Mesendoderm (in vitro differentiated cells): ENCODE measurements at regions not wholly inside any gene's neighbourhood (a gene's known extent, or its start where the extent isn't known, plus 50 kb on each side); places are given as distances from the start of the nearest gene placed in this dataset.

ENCODE experiments used
- DNase-seq: peaks from one replicate; pipeline ENCODE4 v3.0.0; 2013
- H2AK5ac ChIP-seq: 2 replicates; pipeline ENCODE4 v1.6.1; 2013; ENCODE audit warnings: low read length, inconsistent platforms
- H2BK120ac ChIP-seq: 2 replicates; pipeline ENCODE4 v1.6.1; 2013; ENCODE audit warnings: low read depth, mild to moderate bottlenecking, low read length, moderate library complexity, mixed read lengths
- H2BK15ac ChIP-seq: replicated peaks from 2 replicates; pipeline ENCODE4 v1.6.1; 2013; ENCODE audit warnings: low read depth, mild to moderate bottlenecking, moderate library complexity
- H2BK5ac ChIP-seq: 2 replicates; pipeline ENCODE4 v1.6.1; 2013; ENCODE audit warnings: low read length, inconsistent platforms
- H3K18ac ChIP-seq: 2 replicates; pipeline ENCODE4 v1.6.1; 2013; ENCODE audit warnings: mild to moderate bottlenecking, low read length, mixed read lengths
- H3K23ac ChIP-seq: one replicate; pipeline ENCODE4 v1.6.1; 2013; ENCODE audit warnings: low read length
- H3K27ac ChIP-seq: 2 replicates; pipeline ENCODE4 v1.5.1; 2013; ENCODE audit warnings: low read depth, mild to moderate bottlenecking, inconsistent platforms, low read length, moderate library complexity
- H3K27me3 ChIP-seq: 2 replicates; pipeline ENCODE4 v1.6.1; 2013; ENCODE audit warnings: low read length, control low read depth, mild to moderate bottlenecking, inconsistent platforms; ENCODE audit not compliant: insufficient read depth, poor library complexity
- H3K36me3 ChIP-seq: 2 replicates; pipeline ENCODE4 v1.6.1; 2013; ENCODE audit warnings: low read length, inconsistent platforms; ENCODE audit not compliant: control insufficient read depth, insufficient read depth
- H3K4ac ChIP-seq: one replicate; pipeline ENCODE4 v1.6.1; 2013; ENCODE audit warnings: low read depth, mild to moderate bottlenecking, low read length, moderate library complexity
- H3K4me1 ChIP-seq: 2 replicates; pipeline ENCODE4 v1.6.1; 2013; ENCODE audit warnings: low read depth, low read length, inconsistent platforms; ENCODE audit not compliant: control insufficient read depth
- H3K4me2 ChIP-seq: 2 replicates; pipeline ENCODE4 v1.6.1; 2013; ENCODE audit warnings: low read length
- H3K4me3 ChIP-seq: 2 replicates; pipeline ENCODE4 v1.5.1; 2013; ENCODE audit warnings: mild to moderate bottlenecking, low read length
- H3K56ac ChIP-seq: one replicate; pipeline ENCODE4 v1.6.1; 2013; ENCODE audit warnings: low read length
- H3K79me1 ChIP-seq: 2 replicates; pipeline ENCODE4 v1.6.1; 2013; ENCODE audit warnings: low read length, inconsistent platforms
- H3K79me2 ChIP-seq: 2 replicates; pipeline ENCODE4 v1.6.1; 2013; ENCODE audit warnings: mild to moderate bottlenecking, low read length; ENCODE audit not compliant: control insufficient read depth, insufficient read depth
- H3K9ac ChIP-seq: 2 replicates; pipeline ENCODE4 v1.6.1; 2013; ENCODE audit warnings: low read length, inconsistent platforms
- H4K5ac ChIP-seq: one replicate; pipeline ENCODE4 v1.6.1; 2013; ENCODE audit warnings: low read length
- H4K8ac ChIP-seq: one replicate; pipeline ENCODE4 v1.6.1; 2013; ENCODE audit warnings: low read depth, mild to moderate bottlenecking, control low read depth, low read length, moderate library complexity
- WGBS: extraction: QIAGEN DNeasy Blood & Tissue Kit; methylation state at CpG from one replicate; pipeline ENCODE4 v1.1.7; 2013; ENCODE audit warnings: low lambda C conversion rate, missing lambda C conversion rate; ENCODE audit not compliant: insufficient coverage; ENCODE audit errors: extremely low coverage; 5-methylcytosine and 5-hydroxymethylcytosine counted together

- DNase-seq: no peak
- no peak overlapping the region for H3K27ac ChIP-seq
- no peak overlapping the region for H3K4me3 ChIP-seq
- H2BK120ac ChIP-seq: no peak overlapping the region
- no peaks in the 10 kb centered on the region for H3K79me1 ChIP-seq
- H2BK5ac ChIP-seq: no peak overlapping the region
- no peak overlapping the region for H4K5ac ChIP-seq
- H3K9ac ChIP-seq: no peak overlapping the region
- H3K4ac ChIP-seq: no peak overlapping the region
- no peak overlapping the region for H3K18ac ChIP-seq
- H3K79me2 ChIP-seq: no peaks in the 10 kb centered on the region
- no peaks in the 10 kb centered on the region for H3K4me1 ChIP-seq
- H4K8ac ChIP-seq: no peak overlapping the region
- H2AK5ac ChIP-seq: no peak overlapping the region
- H3K4me2 ChIP-seq: no peak overlapping the region
- no peak overlapping the region for H3K23ac ChIP-seq
- no peak overlapping the region for H2BK15ac ChIP-seq
- H3K56ac ChIP-seq: no peak overlapping the region
- H3K27me3 ChIP-seq: no peaks in the 10 kb centered on the region
- no CpG with 5 or more reads among the region's 2 CpGs for WGBS
- H3K36me3 ChIP-seq: no peaks in the 10 kb centered on the region
Measured at GRCh38 chr7:46781901-46782439, 799.9 kb downstream of the TNS3 start.

- H3K27ac ChIP-seq: no peak overlapping the region
- no peaks in the 10 kb centered on the region for H3K79me1 ChIP-seq
- H2BK5ac ChIP-seq: no peak overlapping the region
- no peaks in the 10 kb centered on the region for H3K4me1 ChIP-seq
- no peak overlapping the region for H3K4me3 ChIP-seq
- no peak overlapping the region for H3K56ac ChIP-seq
- H2BK15ac ChIP-seq: no peak overlapping the region
- H3K23ac ChIP-seq: no peak overlapping the region
- no peak overlapping the region for H3K4me2 ChIP-seq
- no CpG with 5 or more reads among the region's 1 CpG for WGBS
- no peak overlapping the region for H4K8ac ChIP-seq
- no peak overlapping the region for H2BK120ac ChIP-seq
- no peak overlapping the region for H3K9ac ChIP-seq
- peak; percentile 23 for DNase-seq
- H2AK5ac ChIP-seq: no peak overlapping the region
- H4K5ac ChIP-seq: no peak overlapping the region
- H3K36me3 ChIP-seq: no peaks in the 10 kb centered on the region
- H3K79me2 ChIP-seq: no peaks in the 10 kb centered on the region
- no peaks in the 10 kb centered on the region for H3K27me3 ChIP-seq
- H3K18ac ChIP-seq: no peak overlapping the region
- no peak overlapping the region for H3K4ac ChIP-seq
Measured at GRCh38 chr7:46776790-46777189, 805.1 kb downstream of the TNS3 start.

GRCh38 chr7:46775776-46776175 lies 806.1 kb downstream of the TNS3 start:
- Histone ChIP-seq H4K5ac (no peak overlapping the region), H3K18ac (no peak overlapping the region), H3K4me1 (no peaks in the 10 kb centered on the region), H3K4me2 (no peak overlapping the region), H3K4ac (no peak overlapping the region), H3K23ac (no peak overlapping the region), H2AK5ac (no peak overlapping the region), H3K79me1 (no peaks in the 10 kb centered on the region), H3K9ac (no peak overlapping the region), H2BK120ac (no peak overlapping the region), H3K4me3 (no peak overlapping the region), H3K27me3 (no peaks in the 10 kb centered on the region), H2BK5ac (no peak overlapping the region), H3K36me3 (no peaks in the 10 kb centered on the region), H4K8ac (no peak overlapping the region), H3K56ac (no peak overlapping the region), H3K27ac (no peak overlapping the region), H2BK15ac (no peak overlapping the region), H3K79me2 (no peaks in the 10 kb centered on the region)
- no peak for DNase-seq
- WGBS: no CpG with 5 or more reads among the region's 2 CpGs

- Histone ChIP-seq H3K27ac (no peak overlapping the region), H3K4ac (no peak overlapping the region), H3K9ac (no peak overlapping the region), H2AK5ac (no peak overlapping the region), H2BK120ac (no peak overlapping the region), H2BK15ac (no peak overlapping the region), H3K56ac (no peak overlapping the region), H3K79me2 (no peaks in the 10 kb centered on the region), H4K5ac (no peak overlapping the region), H3K4me3 (no peak overlapping the region), H4K8ac (no peak overlapping the region), H3K18ac (no peak overlapping the region), H3K4me1 (no peaks in the 10 kb centered on the region), H3K79me1 (no peaks in the 10 kb centered on the region), H3K4me2 (no peak overlapping the region), H2BK5ac (no peak overlapping the region), H3K36me3 (no peaks in the 10 kb centered on the region), H3K23ac (no peak overlapping the region), H3K27me3 (no peaks in the 10 kb centered on the region)
- 100% methylated on average over 1 of the region's 1 CpG for WGBS
- no peak for DNase-seq
Measured at GRCh38 chr7:46775020-46775419, 806.9 kb downstream of the TNS3 start.

- Histone ChIP-seq H2BK5ac (no peak overlapping the region), H3K4me3 (no peak overlapping the region), H3K27me3 (no peaks in the 10 kb centered on the region), H3K56ac (no peak overlapping the region), H3K23ac (no peak overlapping the region), H2BK120ac (no peak overlapping the region), H3K4me1 (no peaks in the 10 kb centered on the region), H3K4me2 (no peak overlapping the region), H3K27ac (no peak overlapping the region), H3K79me1 (no peaks in the 10 kb centered on the region), H4K5ac (no peak overlapping the region), H2BK15ac (no peak overlapping the region), H3K4ac (no peak overlapping the region), H3K36me3 (no peaks in the 10 kb centered on the region), H4K8ac (no peak overlapping the region), H3K79me2 (no peaks in the 10 kb centered on the region), H3K9ac (no peak overlapping the region), H2AK5ac (no peak overlapping the region), H3K18ac (no peak overlapping the region)
- no CpG with 5 or more reads among the region's 1 CpG for WGBS
- DNase-seq: no peak
Measured at GRCh38 chr7:46774515-46774914, 807.4 kb downstream of the TNS3 start.

GRCh38 chr7:46772776-46773175 lies 809.1 kb downstream of the TNS3 start:
- Histone ChIP-seq H3K27ac (no peak overlapping the region), H3K23ac (no peak overlapping the region), H3K79me1 (no peaks in the 10 kb centered on the region), H2AK5ac (no peak overlapping the region), H3K4ac (no peak overlapping the region), H2BK5ac (no peak overlapping the region), H3K9ac (no peak overlapping the region), H3K18ac (no peak overlapping the region), H3K4me3 (no peak overlapping the region), H2BK15ac (no peak overlapping the region), H3K79me2 (no peaks in the 10 kb centered on the region), H2BK120ac (no peak overlapping the region), H4K5ac (no peak overlapping the region), H3K27me3 (no peaks in the 10 kb centered on the region), H3K4me1 (no peaks in the 10 kb centered on the region), H4K8ac (no peak overlapping the region), H3K4me2 (no peak overlapping the region), H3K56ac (no peak overlapping the region), H3K36me3 (no peaks in the 10 kb centered on the region)
- DNase-seq: no peak
- no CpG with 5 or more reads among the region's 1 CpG for WGBS
